Calu3 (cell line): ENCODE measurements at regions not wholly inside any gene's neighbourhood (a gene's known extent, or its start where the extent isn't known, plus 50 kb on each side); places are given as distances from the start of the nearest gene placed in this dataset.
A peak's percentile ranks its signal among the peaks of the same experiment; 100 is the strongest.

Source experiments
- BruUV-seq: library from RNA; stranded (reverse); fragments of 400-500 nt; replicated peaks from 2 replicates; lab custom pipeline; 2021; lab: Mats Ljungman, UMichigan
- CTCF ChIA-PET: fragments of 300-600 bp; sonication (Branson Sonifier 250); formaldehyde crosslinking; loops from one replicate; lab custom pipeline; 2022; ENCODE audit warnings: antibody characterized with exemption; lab: Charles Lee
- DNase-seq: peaks from one replicate; pipeline ENCODE4 v3.0.0; 2022
- H3K27ac Mint-ChIP-seq: one replicate; pipeline ENCODE4 v1.8.0; 2022; ENCODE audit warnings: mixed read lengths; ENCODE audit not compliant: unreplicated experiment
- H3K27me3 Mint-ChIP-seq: one replicate; pipeline ENCODE4 v1.8.0; 2022; ENCODE audit warnings: mixed read lengths; ENCODE audit not compliant: unreplicated experiment
- H3K36me3 Mint-ChIP-seq: one replicate; pipeline ENCODE4 v1.8.0; 2022; ENCODE audit warnings: mild to moderate bottlenecking, moderate library complexity, mixed read lengths; ENCODE audit not compliant: insufficient read depth, unreplicated experiment
- H3K4me1 Mint-ChIP-seq: one replicate; pipeline ENCODE4 v1.8.0; 2022; ENCODE audit warnings: mild to moderate bottlenecking, low read depth, mixed read lengths; ENCODE audit not compliant: unreplicated experiment
- H3K4me3 Mint-ChIP-seq: one replicate; pipeline ENCODE4 v1.8.0; 2022; ENCODE audit warnings: mild to moderate bottlenecking, low read depth, moderate library complexity, mixed read lengths; ENCODE audit not compliant: unreplicated experiment
- H3K9me3 Mint-ChIP-seq: one replicate; pipeline ENCODE4 v1.8.0; 2022; ENCODE audit warnings: low read depth, mixed read lengths; ENCODE audit not compliant: unreplicated experiment
- CTCF ChIP-seq: fragments of 200-600 bp; IDR thresholded peaks from one replicate; pipeline ENCODE4 v1.8.0; 2022; ENCODE audit warnings: antibody characterized with exemption; ENCODE audit not compliant: unreplicated experiment
- intact Hi-C: fragments of 100-400 bp; cut with micrococcal nuclease; formaldehyde crosslinking; loops from one replicate; pipeline ENCODE4 v1.10.0; 2022; ENCODE audit not compliant: unreplicated experiment

GRCh38 chr5:82901281-82901888, 175.8 kb downstream of the TMEM167A start:
- BruUV-seq = no TSS peak
- CTCF ChIA-PET = no interaction called here
- no peak for TF ChIP-seq CTCF
- no peak overlapping the region for H3K4me3 Mint-ChIP-seq
- no peaks in the 10 kb centered on the region for H3K27me3 Mint-ChIP-seq
- no peak overlapping the region for H3K27ac Mint-ChIP-seq
- intact Hi-C loops = no loop called here
- no peaks in the 10 kb centered on the region for H3K36me3 Mint-ChIP-seq
- H3K9me3 Mint-ChIP-seq = peaks cover 16% of the 10 kb centered on the region
- no peak for DNase-seq
- no peaks in the 10 kb centered on the region for H3K4me1 Mint-ChIP-seq

GRCh38 chr5:82894716-82895115, 182.5 kb downstream of the TMEM167A start:
- intact Hi-C loops = no loop called here
- Mint-ChIP-seq H3K27ac (no peak overlapping the region), H3K27me3 (no peaks in the 10 kb centered on the region), H3K4me1 (no peaks in the 10 kb centered on the region), H3K36me3 (no peaks in the 10 kb centered on the region), H3K9me3 (peaks cover 6% of the 10 kb centered on the region), H3K4me3 (no peak overlapping the region)
- no peak for DNase-seq
- CTCF ChIA-PET = no interaction called here
- no TSS peak for BruUV-seq
- TF ChIP-seq CTCF = no peak

- no peak for DNase-seq
- no TSS peak for BruUV-seq
- Mint-ChIP-seq H3K9me3 (no peaks in the 10 kb centered on the region), H3K4me3 (no peak overlapping the region), H3K36me3 (no peaks in the 10 kb centered on the region), H3K27me3 (no peaks in the 10 kb centered on the region), H3K4me1 (peaks cover 29% of the 10 kb centered on the region), H3K27ac (no peak overlapping the region)
- intact Hi-C loops = loop anchor here (5.0 to 10.0 kb wide), 3 partner anchors 206 to 673 kb away; no protein-coding TSS in a partner anchor
- no peak for TF ChIP-seq CTCF
- CTCF ChIA-PET = no interaction called here
Observed at GRCh38 chr5:82889088-82889487, 188.1 kb downstream of the TMEM167A start.

- Mint-ChIP-seq H3K9me3 (no peaks in the 10 kb centered on the region), H3K36me3 (no peaks in the 10 kb centered on the region), H3K27me3 (no peaks in the 10 kb centered on the region), H3K27ac (peak overlapping the region; percentile 2), H3K4me3 (no peak overlapping the region), H3K4me1 (peaks cover 29% of the 10 kb centered on the region)
- no peak for TF ChIP-seq CTCF
- no TSS peak for BruUV-seq
- DNase-seq = no peak
- intact Hi-C loops = loop anchor here (2.0 to 10.0 kb wide), 4 partner anchors 208 to 675 kb away; no protein-coding TSS in a partner anchor
- CTCF ChIA-PET = no interaction called here
Observed at GRCh38 chr5:82886911-82887310, 190.3 kb downstream of the TMEM167A start.
